RWPE1 (cell line): ENCODE measurements at regions not wholly inside any gene's neighbourhood (a gene's known extent, or its start where the extent isn't known, plus 50 kb on each side); places are given as distances from the start of the nearest gene placed in this dataset.

ENCODE experiments used
- CTCF ChIA-PET: fragments of 350-600 bp; sonication (Branson Sonifier 250); formaldehyde crosslinking; extraction: SDS; loops from one replicate; lab custom pipeline; 2021; lab: Yijun Ruan, JAX
- POLR2A ChIA-PET: fragments of 400-600 bp; formaldehyde crosslinking; extraction: SDS; loops from one replicate; lab custom pipeline; 2020; ENCODE audit warnings: antibody characterized with exemption; ENCODE audit not compliant: low non-redundant PET; lab: Yijun Ruan, JAX
- DNase-seq: peaks from one replicate; pipeline ENCODE4 v3.0.0; 2012; ENCODE audit warnings: low spot score
- H3K27ac ChIP-seq: fragments of 450-650 bp; 2 replicates; pipeline ENCODE4 v1.5.1; 2017
- TF ChIP-seq, protein P1 (sequence below): fragments of 450-650 bp; conservative IDR thresholded peaks from 2 replicates; pipeline ENCODE4 v1.5.1; 2017; ENCODE audit warnings: low read depth, mild to moderate bottlenecking

DNA sequence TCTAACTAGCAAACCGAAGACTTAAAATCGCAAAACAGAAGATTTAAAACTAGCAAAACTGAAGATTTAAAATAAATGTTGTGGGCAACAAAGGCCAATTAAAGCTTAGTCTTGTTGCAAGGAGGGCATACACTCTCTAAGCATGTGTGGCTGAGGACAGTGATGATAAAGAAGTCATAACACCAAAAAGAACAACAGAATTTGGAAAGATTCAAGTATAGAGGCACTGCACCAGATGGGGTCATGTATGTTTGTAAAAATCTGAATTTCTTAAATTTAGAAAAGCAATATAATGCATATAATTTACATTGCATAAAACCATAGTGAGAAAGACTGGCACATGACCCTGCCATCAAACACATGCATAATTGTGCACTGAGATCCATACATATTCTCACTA is 743.8 kb downstream of the TAF11L14 start:
- POLR2A ChIA-PET = no interaction called here
- no peak for DNase-seq
- H3K27ac ChIP-seq = no peak overlapping the region
- CTCF ChIA-PET = interaction anchor here (0.5 kb wide), 1 partner anchor 20 kb away, joined by 3 read pairs; no protein-coding TSS in a partner anchor
- TF ChIP-seq, protein P1, sequence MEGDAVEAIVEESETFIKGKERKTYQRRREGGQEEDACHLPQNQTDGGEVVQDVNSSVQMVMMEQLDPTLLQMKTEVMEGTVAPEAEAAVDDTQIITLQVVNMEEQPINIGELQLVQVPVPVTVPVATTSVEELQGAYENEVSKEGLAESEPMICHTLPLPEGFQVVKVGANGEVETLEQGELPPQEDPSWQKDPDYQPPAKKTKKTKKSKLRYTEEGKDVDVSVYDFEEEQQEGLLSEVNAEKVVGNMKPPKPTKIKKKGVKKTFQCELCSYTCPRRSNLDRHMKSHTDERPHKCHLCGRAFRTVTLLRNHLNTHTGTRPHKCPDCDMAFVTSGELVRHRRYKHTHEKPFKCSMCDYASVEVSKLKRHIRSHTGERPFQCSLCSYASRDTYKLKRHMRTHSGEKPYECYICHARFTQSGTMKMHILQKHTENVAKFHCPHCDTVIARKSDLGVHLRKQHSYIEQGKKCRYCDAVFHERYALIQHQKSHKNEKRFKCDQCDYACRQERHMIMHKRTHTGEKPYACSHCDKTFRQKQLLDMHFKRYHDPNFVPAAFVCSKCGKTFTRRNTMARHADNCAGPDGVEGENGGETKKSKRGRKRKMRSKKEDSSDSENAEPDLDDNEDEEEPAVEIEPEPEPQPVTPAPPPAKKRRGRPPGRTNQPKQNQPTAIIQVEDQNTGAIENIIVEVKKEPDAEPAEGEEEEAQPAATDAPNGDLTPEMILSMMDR = no peak

DNA sequence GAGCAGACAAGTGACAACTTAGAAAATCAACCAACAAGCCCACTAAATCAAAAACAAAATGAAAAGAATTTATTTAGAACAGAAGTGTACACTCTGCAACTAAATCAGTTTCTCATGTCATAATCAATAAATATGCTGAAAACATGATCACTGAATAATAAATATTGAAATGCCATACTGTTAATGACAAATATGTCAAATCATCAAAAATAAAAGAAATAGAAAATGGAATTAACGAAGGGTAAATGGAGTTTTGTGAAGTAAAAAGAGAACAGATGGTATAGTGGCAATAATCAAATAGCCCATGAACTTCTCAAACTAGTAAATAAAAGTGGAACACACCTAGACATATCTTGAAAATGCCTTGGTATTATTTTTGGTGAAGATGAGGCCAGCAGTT is 744.9 kb downstream of the TAF11L14 start:
- DNase-seq = no peak
- TF ChIP-seq, protein P1 = no peak
- CTCF ChIA-PET = no interaction called here
- POLR2A ChIA-PET = no interaction called here
- H3K27ac ChIP-seq = no peak overlapping the region

DNA sequence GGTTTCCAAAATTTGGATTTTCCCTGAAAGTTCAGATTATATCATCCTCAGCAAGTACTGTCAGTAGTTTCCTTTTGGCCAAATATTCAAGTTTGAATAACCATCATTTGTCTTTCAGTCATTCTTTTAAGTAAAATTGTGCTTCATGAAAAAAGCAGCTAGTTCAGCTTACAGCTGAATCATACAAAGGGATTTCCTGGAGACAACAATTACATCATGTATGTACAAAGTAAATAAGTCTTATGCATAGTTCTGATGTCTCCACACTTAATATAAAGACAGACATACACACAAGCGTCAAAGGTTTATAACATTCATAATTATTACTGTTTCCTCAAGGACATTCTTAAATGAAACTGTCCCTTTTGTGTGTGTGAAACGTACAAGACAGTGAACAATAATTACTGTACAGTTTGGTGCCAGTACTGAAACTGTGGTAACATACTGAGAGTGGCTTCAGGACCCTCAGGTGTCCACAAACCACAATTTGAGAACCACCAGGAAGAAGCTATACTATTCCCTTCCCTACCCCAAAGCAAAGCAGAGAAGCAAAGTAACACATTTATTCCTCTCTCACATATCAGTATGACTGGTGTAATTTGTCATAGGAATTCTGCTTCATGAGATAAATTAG is 746.6 kb downstream of the TAF11L14 start:
- TF ChIP-seq, protein P1 = no peak
- POLR2A ChIA-PET = no interaction called here
- H3K27ac ChIP-seq = no peak overlapping the region
- no peak for DNase-seq
- CTCF ChIA-PET = no interaction called here

DNA sequence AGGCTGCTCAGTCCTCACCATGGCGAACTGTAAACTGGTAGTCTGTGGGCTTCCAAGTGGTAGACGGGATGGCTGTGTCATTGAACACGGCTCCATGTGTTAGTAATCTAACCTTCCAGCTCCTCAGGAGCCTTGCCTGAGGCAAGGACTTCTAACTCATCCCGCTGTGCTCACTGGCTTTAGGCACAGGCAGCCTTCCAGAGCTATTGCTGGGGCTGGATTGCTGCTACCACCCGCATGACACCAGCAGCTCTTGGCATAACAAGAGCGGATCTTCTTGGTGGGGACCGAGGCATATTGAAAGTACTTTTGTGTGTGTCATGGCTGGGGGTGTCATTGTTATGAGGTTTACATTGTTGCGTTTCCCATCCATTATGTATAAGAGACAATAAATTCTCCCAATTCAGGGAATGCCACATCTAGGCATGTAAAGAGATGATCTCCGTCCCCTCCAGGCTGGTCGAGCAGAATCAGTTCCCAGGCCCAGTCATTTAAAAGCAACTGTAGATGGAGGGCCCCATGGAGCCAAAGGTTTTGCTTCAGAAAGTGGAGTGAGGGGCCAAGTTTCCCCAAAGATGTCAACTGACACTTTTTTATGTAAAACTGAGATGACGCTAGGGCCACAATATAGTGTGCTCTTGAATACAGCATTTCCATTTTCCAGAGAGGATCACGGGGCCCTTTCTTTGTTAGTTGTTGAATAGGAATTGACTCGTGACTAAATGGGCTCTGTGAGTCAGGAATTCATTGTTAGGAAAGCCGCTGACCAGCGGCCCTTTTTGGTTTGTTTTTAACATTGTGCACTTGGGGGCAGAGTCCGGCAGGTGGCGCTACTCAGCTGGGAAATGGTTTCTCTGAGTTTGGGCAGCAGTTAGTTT is 759.5 kb downstream of the TAF11L14 start:
- ChIA-PET POLR2A (no interaction called here), CTCF (interaction anchor here (0.5 to 0.8 kb wide), 3 partner anchors 40 to 1748 kb away, joined by 3 read pairs; no protein-coding TSS in a partner anchor)
- H3K27ac ChIP-seq = no peak overlapping the region
- peak; percentile 60 for DNase-seq
- TF ChIP-seq, protein P1 = peak; percentile 93

DNA sequence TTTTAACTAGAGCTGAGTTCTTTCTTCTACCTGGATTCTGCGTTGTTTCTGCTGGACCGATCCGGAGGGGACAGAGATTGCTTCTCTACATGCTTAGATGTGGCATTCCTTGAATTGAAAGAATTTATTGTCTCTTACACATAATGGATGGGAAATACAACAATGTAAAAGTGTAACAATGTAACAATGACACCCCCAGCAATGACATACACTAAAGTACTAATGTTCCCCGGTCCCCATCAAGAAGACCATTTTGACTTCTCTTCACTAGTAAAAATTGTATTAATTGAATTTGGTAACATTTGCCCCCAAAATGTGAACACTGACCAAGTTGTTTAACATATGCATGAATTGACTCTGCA is 760.2 kb downstream of the TAF11L14 start:
- CTCF ChIA-PET = interaction anchor here (0.8 kb wide), 1 partner anchor 303 kb away, joined by 3 read pairs; no protein-coding TSS in a partner anchor
- DNase-seq = no peak
- H3K27ac ChIP-seq = no peak overlapping the region
- POLR2A ChIA-PET = no interaction called here
- TF ChIP-seq, protein P1 = peak; percentile 54
